ENCODE measurements at regions not wholly inside any gene's neighbourhood (a gene's known extent, or its start where the extent isn't known, plus 50 kb on each side); places are given as distances from the start of the nearest gene placed in this dataset.

- TF ChIP-seq THAP12 (CRISPR knock-in tag; IDR thresholded peaks at IDR 0.05) (no peak), SUPT5H (IDR thresholded peaks at IDR 0.05) (peak; percentile 56; the same call in 1 of the 2 replicates), POLR2A (conservative IDR thresholded peaks at IDR 0.05) (peak; percentile 52; the same call in 1 of the 2 replicates), E2F3 (CRISPR knock-in tag; IDR thresholded peaks at IDR 0.05) (no peak), ZFX (CRISPR knock-in tag; IDR thresholded peaks at IDR 0.05) (no peak), HEY1 (CRISPR knock-in tag; IDR thresholded peaks at IDR 0.05; ENCODE audit: borderline replicate concordance) (no peak), GTF2B (IDR thresholded peaks at IDR 0.05; ENCODE audit: extremely low read depth, insufficient read length) (no peak), NEUROD1 (IDR thresholded peaks at IDR 0.05; ENCODE audit: borderline replicate concordance, low read depth, low read length, partially characterized antibody) (no peak)
Observed at GRCh38 chr17:27078296-27078695, 215.6 kb upstream of the WSB1 start (continued).

GRCh38 chr17:27079660-27080059 is 214.3 kb upstream of the WSB1 start:
- no peak for FAIRE-seq
- H3K36me3 ChIP-seq (ENCODE audit: control insufficient read depth, insufficient read depth, low read length) = peaks cover 95% of the 10 kb centered on the region
- H3K9me3 ChIP-seq (replicated peaks; ENCODE audit: control insufficient read depth, insufficient read depth, low read depth, low read length) = no peaks in the 10 kb centered on the region
- no peak overlapping the region for H3K27ac ChIP-seq (ENCODE audit: extremely low read depth, low read depth, low read length)
- H2AFZ ChIP-seq (ENCODE audit: low read depth, low read length) = no peak overlapping the region
- BruUV-seq (replicated peaks) = no TSS peak
- ChIA-PET CTCF (ENCODE audit: low intra/inter-chr PET ratio) (no interaction called here), POLR2A (interaction anchor here (0.7 to 3.4 kb wide), 6 partner anchors 8 to 1564 kb away, joined by 3 to 40 read pairs (median 4); no protein-coding TSS in a partner anchor)
- H3K4me2 ChIP-seq (ENCODE audit: insufficient read depth, low read length) = no peak overlapping the region
- intact Hi-C loops (cut with micrococcal nuclease) (loop anchor here (10.0 kb wide), 5 partner anchors 45 to 495 kb away; partner anchors contain the start of gene WSB1), in situ Hi-C loops (cut with MboI) (no loop called here)
- no peak for DNase-seq (ENCODE audit: extremely low read depth in 1 of 4, low spot score in 3 of 4)
- peaks cover 66% of the 10 kb centered on the region for H3K79me2 ChIP-seq (ENCODE audit: control insufficient read depth, insufficient read depth, low read length)
- no peak overlapping the region for H3K4me3 ChIP-seq
- 74% methylated on average over 7 of the region's 7 CpGs for WGBS (ENCODE audit: insufficient coverage, low coverage, missing lambda C conversion rate)
- peaks cover 18% of the 10 kb centered on the region; the same call in 1 of the 2 replicates for H4K20me1 ChIP-seq (replicated peaks; ENCODE audit: control insufficient read depth, insufficient read depth, low read length)
- ATAC-seq = no peak
- no peaks in the 10 kb centered on the region for H3K27me3 ChIP-seq (ENCODE audit: control insufficient read depth in 2 of 2, insufficient read depth in 2 of 2, low read length in 2 of 2)
- peaks cover 0 to 5% of the 10 kb centered on the region in 2 experiments; a peak in 3 of 5 replicates for H3K4me1 ChIP-seq (replicated peaks in 1 of 2; ENCODE audit: control insufficient read depth in 2 of 2, insufficient read depth in 2 of 2, low read length in 2 of 2)
- TF ChIP-seq ELK3 (CRISPR knock-in tag; IDR thresholded peaks at IDR 0.05) (no peak), POLR2AphosphoS5 (IDR thresholded peaks at IDR 0.05; ENCODE audit: control insufficient read depth, insufficient read depth, low read depth, low read length) (peak; percentile 82; the same call in 1 of the 2 replicates), POLR2A (conservative IDR thresholded peaks at IDR 0.05) (0 out of 2 replicates have a peak, but pooled peaks have one; percentile 8), MXI1 (IDR thresholded peaks at IDR 0.05; ENCODE audit: low read depth, low read length) (peak; percentile 40; the same call in 1 of the 2 replicates), BCLAF1 (IDR thresholded peaks at IDR 0.05; ENCODE audit: borderline replicate concordance in 1 of 2, control insufficient read depth in 1 of 2, low read depth in 2 of 2, low read length in 1 of 2) (peak in 1 of 2 experiments; percentile 88; a peak in 1 of 4 replicates)
- no peak overlapping the region for H3K9ac ChIP-seq (ENCODE audit: insufficient read depth in 1 of 2, low read depth in 2 of 2, low read length in 2 of 2)
- peaks cover 3% of the 10 kb centered on the region for H3K9me1 ChIP-seq (ENCODE audit: control insufficient read depth, insufficient read depth, low read length)

Data from K562 (cell line).